ENCODE measurements at regions not wholly inside any gene's neighbourhood (a gene's known extent, or its start where the extent isn't known, plus 50 kb on each side); places are given as distances from the start of the nearest gene placed in this dataset.

DNA sequence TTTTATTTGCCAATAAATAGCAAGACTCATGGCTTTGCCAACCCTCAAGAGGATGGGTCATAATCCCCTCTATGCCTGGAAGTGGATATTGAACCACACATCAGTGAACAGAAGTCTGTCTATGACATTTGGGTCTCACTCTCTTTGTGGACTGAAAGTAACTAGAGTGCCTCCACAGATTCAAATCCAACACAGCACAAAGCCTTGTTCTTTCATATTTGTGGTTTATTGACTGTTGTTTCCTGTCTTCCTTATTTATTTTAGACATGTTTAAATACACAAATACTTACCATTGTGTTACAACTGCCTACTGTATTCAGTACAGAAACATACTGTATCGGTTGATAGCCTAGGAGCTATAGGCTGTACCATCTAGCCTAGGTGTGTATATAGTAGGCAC lies 121.9 kb downstream of the TSN start:
- H3K27me3 Mint-ChIP-seq = peaks cover 20% of the 10 kb centered on the region
- peaks cover 10% of the 10 kb centered on the region for H3K9me3 Mint-ChIP-seq
- H3K36me3 Mint-ChIP-seq = no peaks in the 10 kb centered on the region
- H3K4me3 Mint-ChIP-seq = no peak overlapping the region
- no peak overlapping the region for H3K27ac Mint-ChIP-seq
- H3K4me1 Mint-ChIP-seq = no peaks in the 10 kb centered on the region

DNA sequence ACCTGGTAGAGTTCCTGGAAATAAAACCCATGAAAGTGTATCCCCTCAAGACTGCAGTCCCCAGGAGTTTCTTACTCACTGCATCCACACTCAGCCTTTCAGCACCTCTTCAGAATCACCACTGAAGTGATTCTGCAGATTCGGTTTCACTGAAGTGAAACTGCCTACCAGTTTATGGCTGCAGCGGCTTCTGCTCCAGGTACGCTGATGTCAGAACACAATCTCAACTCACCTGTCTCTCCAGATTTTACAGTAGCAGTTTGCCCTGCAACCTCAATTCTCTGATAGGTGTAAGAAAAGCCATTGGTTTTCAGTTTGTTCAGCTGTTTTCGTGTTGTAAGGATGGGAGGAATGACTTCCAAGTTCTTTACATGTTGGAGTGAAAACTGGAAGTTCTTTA lies 124.8 kb downstream of the TSN start:
- Mint-ChIP-seq H3K9me3 (peaks cover 10% of the 10 kb centered on the region), H3K36me3 (no peaks in the 10 kb centered on the region), H3K27me3 (peaks cover 15% of the 10 kb centered on the region), H3K27ac (no peak overlapping the region), H3K4me3 (no peak overlapping the region), H3K4me1 (no peaks in the 10 kb centered on the region)

DNA sequence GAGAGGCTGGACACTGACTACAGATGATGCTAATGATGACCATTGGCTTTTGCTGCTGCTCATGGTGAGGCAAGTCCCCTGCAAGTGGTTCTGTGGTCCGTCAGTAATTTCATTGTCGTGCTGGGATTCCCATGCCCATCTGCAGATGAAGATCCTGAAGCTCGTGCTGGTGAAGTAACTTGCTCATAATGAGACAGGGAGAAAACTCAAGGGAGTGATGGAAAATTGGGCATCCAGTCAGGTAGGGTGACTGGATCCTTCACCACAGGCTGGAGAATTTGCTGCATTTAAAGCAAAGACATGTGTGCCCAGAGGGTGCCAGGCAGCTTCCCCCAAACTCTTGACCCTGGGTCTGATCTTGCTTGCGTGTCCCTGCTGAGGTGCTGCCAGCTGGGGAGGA lies 125.6 kb downstream of the TSN start:
- Mint-ChIP-seq H3K4me1 (no peaks in the 10 kb centered on the region), H3K9me3 (peaks cover 10% of the 10 kb centered on the region), H3K4me3 (no peak overlapping the region), H3K27ac (no peak overlapping the region), H3K36me3 (no peaks in the 10 kb centered on the region), H3K27me3 (peaks cover 15% of the 10 kb centered on the region)

DNA sequence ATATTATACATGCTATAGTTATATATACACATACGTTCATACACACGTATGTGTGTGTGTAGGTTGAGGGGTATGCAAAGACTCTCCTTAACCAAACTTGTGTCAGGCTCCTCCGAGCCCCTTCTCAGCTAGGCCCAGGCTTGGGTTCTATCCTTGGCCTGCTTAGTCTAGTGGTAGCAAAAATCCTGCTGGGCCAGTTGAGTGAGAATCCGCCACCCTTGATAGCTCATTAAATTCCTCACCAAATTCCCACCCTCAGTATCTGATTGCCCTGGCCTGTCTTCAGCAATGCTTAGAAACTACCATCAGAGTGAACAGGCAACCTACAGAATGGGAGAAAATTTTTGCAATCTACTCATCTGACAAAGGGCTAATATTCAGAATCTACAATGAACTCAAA lies 126.5 kb downstream of the TSN start:
- Mint-ChIP-seq H3K27ac (no peak overlapping the region), H3K36me3 (no peaks in the 10 kb centered on the region), H3K4me1 (no peaks in the 10 kb centered on the region), H3K4me3 (no peak overlapping the region), H3K27me3 (peaks cover 15% of the 10 kb centered on the region), H3K9me3 (peaks cover 10% of the 10 kb centered on the region)

DNA sequence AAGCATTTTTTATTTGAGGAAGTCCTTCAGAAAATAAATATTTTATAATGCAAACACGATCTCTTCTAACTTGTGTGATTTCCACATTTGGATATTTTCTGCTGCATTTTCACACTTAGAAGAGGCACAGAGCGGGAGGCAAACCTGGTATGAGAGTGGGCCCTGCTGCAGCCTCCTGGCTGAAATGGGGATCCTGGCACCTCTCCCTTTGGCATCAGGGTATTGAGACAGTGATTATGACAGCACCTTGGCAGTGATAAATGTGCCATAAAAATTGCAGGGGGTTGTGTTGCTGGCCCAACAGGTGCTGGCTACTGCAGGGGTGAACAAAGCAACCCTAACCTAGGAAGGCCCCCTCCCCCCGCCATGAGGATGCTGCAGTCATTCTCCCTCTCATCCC lies 128.6 kb downstream of the TSN start:
- no peak overlapping the region for H3K27ac Mint-ChIP-seq
- H3K4me1 Mint-ChIP-seq = no peaks in the 10 kb centered on the region
- no peaks in the 10 kb centered on the region for H3K36me3 Mint-ChIP-seq
- H3K27me3 Mint-ChIP-seq = peaks cover 13% of the 10 kb centered on the region
- no peak overlapping the region for H3K4me3 Mint-ChIP-seq
- no peaks in the 10 kb centered on the region for H3K9me3 Mint-ChIP-seq

DNA sequence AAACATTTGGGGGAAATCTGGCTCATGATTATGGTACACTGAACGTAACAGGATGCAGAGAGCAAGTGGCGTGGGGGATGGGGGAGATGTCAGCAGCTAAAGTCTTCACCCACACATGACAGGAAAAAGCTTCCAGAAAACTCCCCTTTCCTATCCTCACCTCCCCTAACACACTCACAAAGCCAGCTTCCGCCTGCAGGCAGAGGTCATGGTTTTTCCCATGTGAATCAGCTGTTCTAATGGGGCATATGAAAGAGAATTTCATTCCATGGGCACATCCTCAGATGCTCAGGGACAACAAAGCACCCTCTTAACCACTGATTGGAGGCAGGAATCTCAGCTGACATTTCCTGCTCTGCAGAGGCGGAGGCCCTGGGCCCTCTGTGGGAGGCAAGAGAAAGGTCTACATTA lies 129.1 kb downstream of the TSN start:
- peaks cover 13% of the 10 kb centered on the region for H3K27me3 Mint-ChIP-seq
- H3K4me3 Mint-ChIP-seq = no peak overlapping the region
- no peak overlapping the region for H3K27ac Mint-ChIP-seq
- no peaks in the 10 kb centered on the region for H3K36me3 Mint-ChIP-seq
- no peaks in the 10 kb centered on the region for H3K9me3 Mint-ChIP-seq
- H3K4me1 Mint-ChIP-seq = no peaks in the 10 kb centered on the region

DNA sequence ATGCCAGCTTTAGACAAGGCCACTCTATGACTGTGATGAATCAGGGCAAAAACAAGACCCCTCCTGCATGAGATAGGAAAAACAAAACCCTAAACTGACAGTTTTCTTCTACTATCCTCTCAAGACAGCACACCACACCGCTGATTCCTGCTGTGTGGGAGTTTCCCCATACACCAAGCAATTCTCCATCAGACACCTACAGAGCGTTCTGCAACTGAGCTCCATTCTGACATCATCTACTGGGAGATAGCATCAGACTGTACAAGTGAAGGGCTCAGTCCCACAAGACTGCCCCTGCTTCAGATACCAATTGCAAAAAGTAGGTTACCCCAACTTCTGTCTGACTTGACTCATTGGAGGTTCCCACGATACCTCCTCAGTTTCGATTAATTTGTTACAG lies 130.6 kb downstream of the TSN start:
- Mint-ChIP-seq H3K36me3 (no peaks in the 10 kb centered on the region), H3K4me3 (no peak overlapping the region)

DNA sequence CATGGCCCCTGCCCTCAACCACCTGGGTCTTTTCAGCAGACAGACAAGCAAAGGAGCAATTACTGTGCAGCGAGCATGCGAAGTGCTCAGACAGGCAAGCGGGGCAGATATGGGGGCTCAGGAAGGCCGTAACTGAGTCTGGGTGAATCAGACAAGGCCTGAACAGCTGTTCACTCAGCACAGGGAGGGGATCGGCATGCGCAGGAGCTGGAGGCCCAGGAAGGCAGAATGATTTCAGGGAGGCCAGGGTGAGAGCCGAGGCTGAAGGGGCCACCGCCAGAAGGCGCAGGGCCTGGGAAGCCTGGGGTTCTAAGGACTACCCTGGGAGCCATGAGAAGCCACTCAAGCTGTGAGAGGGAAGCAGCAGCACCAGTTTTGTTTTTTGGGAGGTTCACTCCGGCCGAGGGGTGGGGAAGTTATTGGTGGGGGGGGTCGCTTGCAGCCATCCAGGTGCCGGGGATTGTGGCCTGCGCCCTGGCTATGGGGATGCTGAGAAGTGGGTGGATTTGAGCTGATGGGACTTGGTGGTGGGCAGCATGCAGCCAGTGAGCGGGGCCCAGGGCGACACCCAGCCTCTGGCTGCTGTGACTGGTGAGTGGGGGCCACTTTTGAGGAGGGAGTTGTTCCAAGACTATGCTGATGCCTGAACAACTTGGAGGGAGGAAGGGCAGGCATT lies 132.2 kb downstream of the TSN start:
- no peaks in the 10 kb centered on the region for H3K9me3 Mint-ChIP-seq
- H3K4me1 Mint-ChIP-seq = no peaks in the 10 kb centered on the region
- no peak overlapping the region for H3K4me3 Mint-ChIP-seq
- H3K27me3 Mint-ChIP-seq = peaks cover 2% of the 10 kb centered on the region
- H3K27ac Mint-ChIP-seq = no peak overlapping the region
- no peaks in the 10 kb centered on the region for H3K36me3 Mint-ChIP-seq

More for the DNA sequence above, 130.6 kb downstream of the TSN start:
- H3K27ac Mint-ChIP-seq = no peak overlapping the region
- peaks cover 7% of the 10 kb centered on the region for H3K27me3 Mint-ChIP-seq
- H3K4me1 Mint-ChIP-seq = no peaks in the 10 kb centered on the region
- H3K9me3 Mint-ChIP-seq = no peaks in the 10 kb centered on the region

DNA sequence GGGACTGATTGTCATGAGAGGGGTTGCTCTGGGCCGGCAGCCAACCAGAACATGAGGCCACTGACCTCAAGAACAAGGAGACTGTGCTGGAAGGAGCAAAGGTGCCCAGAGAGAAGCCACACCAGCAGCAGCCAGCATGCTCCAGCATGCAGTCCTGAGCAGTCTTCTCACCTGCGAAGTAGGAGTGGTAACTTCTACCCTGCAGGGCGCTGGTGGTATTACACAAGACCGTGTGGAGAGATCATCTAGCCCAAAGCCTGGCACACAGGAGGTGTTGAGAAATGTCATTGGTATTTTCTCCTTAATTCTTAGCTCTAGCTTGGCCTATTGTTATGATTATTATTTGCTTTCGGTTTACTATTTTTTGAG lies 132.7 kb downstream of the TSN start:
- Mint-ChIP-seq H3K4me3 (no peak overlapping the region), H3K27me3 (peaks cover 2% of the 10 kb centered on the region), H3K27ac (no peak overlapping the region), H3K36me3 (no peaks in the 10 kb centered on the region), H3K4me1 (no peaks in the 10 kb centered on the region), H3K9me3 (no peaks in the 10 kb centered on the region)

DNA sequence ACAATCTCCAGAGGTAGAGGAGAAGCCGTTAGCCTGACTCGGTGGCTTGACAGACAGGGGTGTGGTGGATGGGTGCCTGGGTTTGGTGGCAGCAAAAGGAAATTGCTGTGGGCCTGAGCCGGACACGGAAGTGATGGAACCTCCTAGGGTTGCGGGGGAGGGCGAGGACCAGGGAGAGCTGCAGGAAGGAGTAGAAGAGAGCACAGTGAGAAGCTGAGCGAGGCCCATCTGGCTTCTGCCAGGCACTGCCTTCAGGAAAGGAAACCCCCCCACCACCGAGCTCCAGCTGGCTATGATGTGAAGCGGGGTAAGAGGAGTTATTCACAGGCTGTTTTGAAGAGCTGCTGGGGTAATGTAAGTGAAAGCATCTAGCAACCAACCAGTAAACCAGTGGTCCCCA lies 134.6 kb downstream of the TSN start:
- peaks cover 2% of the 10 kb centered on the region for H3K27me3 Mint-ChIP-seq
- no peaks in the 10 kb centered on the region for H3K9me3 Mint-ChIP-seq
- H3K36me3 Mint-ChIP-seq = no peaks in the 10 kb centered on the region
- no peak overlapping the region for H3K27ac Mint-ChIP-seq
- no peaks in the 10 kb centered on the region for H3K4me1 Mint-ChIP-seq
- no peak overlapping the region for H3K4me3 Mint-ChIP-seq

DNA sequence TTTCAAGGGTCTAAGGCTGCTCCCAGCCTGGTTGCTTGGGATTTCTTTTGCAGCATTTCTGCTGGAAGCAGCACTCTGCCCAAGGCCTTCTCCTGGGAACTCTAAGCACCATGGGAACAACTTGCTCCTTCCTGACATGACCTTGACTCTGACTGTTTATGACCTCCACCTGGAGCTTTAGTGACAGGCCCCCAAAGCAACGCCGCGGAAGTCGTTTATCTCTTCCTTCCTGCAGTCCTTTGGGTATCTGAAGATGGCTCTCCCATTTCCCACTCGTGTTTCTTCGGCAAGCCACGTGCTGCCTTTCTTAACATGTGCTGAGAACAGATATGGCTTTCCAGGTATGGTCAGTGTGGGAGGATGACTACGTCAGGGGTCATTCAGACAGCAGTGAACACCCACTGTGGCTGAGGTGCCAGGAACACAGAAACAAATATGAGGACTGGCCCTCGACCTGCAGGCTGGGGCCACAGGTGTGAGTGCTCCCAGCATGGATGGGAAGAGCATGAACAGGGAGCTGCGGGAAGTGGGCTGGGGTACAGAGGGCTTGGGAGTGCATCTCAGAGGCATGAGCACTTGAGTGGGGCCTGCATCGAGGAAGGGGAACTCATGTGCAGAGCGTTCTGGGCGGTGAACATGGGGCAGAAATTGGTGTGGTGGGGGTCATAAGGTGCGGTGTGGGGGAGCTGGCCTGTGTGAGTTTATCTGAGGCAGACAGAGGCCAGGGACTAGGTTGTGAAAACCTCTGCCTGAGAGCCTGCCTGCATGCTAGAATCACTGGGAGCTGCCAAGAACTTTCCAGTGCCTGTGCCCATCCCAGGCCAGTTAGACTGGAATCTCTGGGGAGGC lies 140.5 kb downstream of the TSN start:
- H3K4me3 Mint-ChIP-seq = no peak overlapping the region
- H3K4me1 Mint-ChIP-seq = no peaks in the 10 kb centered on the region
- peaks cover 5% of the 10 kb centered on the region for H3K27me3 Mint-ChIP-seq
- no peaks in the 10 kb centered on the region for H3K36me3 Mint-ChIP-seq
- no peak overlapping the region for H3K27ac Mint-ChIP-seq
- no peaks in the 10 kb centered on the region for H3K9me3 Mint-ChIP-seq

DNA sequence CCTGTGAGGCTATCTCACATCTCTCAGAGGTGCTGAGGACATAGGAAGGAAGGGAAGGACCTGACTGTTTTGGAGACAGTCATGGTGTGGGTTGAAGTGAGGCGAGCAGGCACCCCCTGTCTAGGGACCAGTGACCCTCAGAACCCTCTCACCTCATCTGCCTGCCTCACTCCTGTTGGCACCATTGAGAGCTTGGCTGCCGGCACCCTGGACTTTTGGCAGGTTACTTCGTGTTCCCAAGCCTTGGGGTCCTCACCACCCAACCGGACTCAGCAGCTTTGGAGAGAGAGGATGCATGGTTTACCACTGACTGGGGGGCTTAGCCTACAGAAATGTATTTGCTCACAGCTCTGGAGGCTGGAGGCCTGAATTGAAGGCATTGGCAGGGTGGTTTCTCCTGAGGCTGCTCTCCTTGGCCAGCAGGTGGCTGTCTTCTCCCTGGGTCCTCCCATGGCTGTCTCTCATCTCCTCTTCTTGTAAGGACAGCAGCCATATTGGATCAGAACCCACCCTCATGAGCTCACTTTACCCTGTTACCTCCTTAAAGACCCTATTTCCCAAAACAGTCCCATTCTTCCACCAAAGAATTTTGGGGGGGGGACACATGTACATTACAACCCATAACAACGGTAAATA lies 142.0 kb downstream of the TSN start:
- Mint-ChIP-seq H3K27me3 (peaks cover 5% of the 10 kb centered on the region), H3K36me3 (no peaks in the 10 kb centered on the region), H3K4me1 (no peaks in the 10 kb centered on the region), H3K9me3 (no peaks in the 10 kb centered on the region), H3K4me3 (no peak overlapping the region), H3K27ac (no peak overlapping the region)

DNA sequence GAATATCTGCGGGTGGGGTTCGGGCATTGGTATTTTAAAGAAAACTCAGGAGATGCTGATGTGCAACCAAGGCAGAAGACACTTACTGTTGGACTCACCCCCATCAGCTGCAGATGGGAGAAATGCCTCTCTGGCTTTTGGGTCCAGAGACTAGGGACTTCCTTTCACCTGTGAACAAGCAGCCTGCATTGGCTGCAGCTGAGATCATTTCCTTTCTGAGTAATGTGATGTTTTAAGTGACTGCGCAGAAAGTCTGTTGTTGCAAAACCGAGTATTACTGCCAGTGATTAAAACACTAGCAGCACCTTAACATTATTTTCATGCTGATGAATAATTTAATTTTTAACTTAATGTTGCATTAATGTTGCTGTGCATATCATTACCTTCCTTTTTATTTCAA lies 143.0 kb downstream of the TSN start:
- no peaks in the 10 kb centered on the region for H3K36me3 Mint-ChIP-seq
- no peaks in the 10 kb centered on the region for H3K4me1 Mint-ChIP-seq
- no peak overlapping the region for H3K27ac Mint-ChIP-seq
- H3K4me3 Mint-ChIP-seq = no peak overlapping the region
- no peaks in the 10 kb centered on the region for H3K9me3 Mint-ChIP-seq
- H3K27me3 Mint-ChIP-seq = peaks cover 5% of the 10 kb centered on the region

DNA sequence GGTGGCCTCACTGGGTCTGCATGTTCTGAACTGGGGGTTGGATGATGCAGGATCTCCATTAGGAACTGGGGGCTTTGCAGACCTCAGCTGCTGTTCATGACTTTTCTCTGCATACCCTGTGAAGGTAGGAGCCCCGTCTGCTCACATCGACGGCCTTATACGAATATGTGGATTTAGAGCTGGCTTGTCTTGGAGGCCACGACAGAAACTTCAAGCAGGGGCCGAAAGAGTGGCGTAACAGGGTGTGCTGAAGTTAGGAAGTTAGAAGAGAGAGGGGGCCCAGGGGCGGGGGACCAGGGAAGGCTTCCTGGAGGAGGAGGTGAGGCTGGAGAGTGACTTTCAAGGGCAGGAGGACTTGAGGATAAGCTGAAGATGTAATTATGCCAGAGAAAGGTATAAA lies 144.9 kb downstream of the TSN start:
- Mint-ChIP-seq H3K36me3 (no peaks in the 10 kb centered on the region), H3K27me3 (peaks cover 5% of the 10 kb centered on the region), H3K4me3 (no peak overlapping the region), H3K4me1 (no peaks in the 10 kb centered on the region), H3K9me3 (no peaks in the 10 kb centered on the region), H3K27ac (no peak overlapping the region)

DNA sequence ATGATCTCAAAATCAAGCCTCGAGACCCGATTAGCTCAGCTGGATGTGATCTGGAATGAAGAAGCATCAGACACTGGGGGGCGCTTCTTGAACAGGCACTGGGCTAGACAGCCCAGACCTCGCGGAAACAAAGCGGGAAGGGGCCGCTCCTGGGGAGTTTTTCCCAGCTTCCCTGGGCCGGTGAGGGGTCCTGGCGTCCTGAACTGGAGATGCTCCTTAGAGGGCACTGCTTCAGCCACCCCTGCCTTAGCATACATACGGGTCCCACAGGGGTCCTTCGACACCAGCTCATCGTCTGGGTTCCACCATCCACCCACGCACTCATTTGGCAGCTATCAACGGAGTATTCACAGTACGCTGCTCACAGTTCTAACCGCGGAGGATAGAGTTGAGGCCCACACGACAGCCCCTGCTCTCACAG lies 146.7 kb downstream of the TSN start:
- H3K4me1 Mint-ChIP-seq = no peaks in the 10 kb centered on the region
- no peaks in the 10 kb centered on the region for H3K36me3 Mint-ChIP-seq
- no peak overlapping the region for H3K27ac Mint-ChIP-seq
- H3K4me3 Mint-ChIP-seq = no peak overlapping the region
- no peaks in the 10 kb centered on the region for H3K27me3 Mint-ChIP-seq
- no peaks in the 10 kb centered on the region for H3K9me3 Mint-ChIP-seq

DNA sequence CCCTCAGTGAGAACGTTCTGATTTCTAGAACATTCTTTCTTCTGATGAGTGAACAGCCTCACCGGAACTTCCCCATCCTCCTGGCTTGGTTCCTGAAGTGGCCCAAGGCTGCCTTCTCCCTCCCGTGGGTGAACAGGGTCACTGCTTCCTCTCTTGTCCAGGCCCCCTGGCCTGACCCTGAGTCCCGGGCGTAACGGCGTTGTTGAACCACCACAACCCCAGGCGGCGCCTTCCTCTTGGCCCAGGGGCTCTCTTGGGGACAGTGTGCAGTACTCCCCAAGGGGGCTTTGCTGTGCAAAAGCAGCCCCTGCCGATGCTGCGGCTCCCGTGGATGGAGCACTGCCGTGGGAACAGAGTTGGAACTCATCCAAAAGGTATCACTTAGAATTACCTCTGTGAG lies 147.2 kb downstream of the TSN start:
- H3K4me3 Mint-ChIP-seq = no peak overlapping the region
- no peaks in the 10 kb centered on the region for H3K36me3 Mint-ChIP-seq
- no peaks in the 10 kb centered on the region for H3K27me3 Mint-ChIP-seq
- no peak overlapping the region for H3K27ac Mint-ChIP-seq
- H3K4me1 Mint-ChIP-seq = no peaks in the 10 kb centered on the region
- no peaks in the 10 kb centered on the region for H3K9me3 Mint-ChIP-seq
